BJ (cell line): ENCODE measurements at regions not wholly inside any gene's neighbourhood (a gene's known extent, or its start where the extent isn't known, plus 50 kb on each side); places are given as distances from the start of the nearest gene placed in this dataset.
"Not testable (repeated sequence)": the region's sequence is repeated elsewhere in the genome, so short reads cannot be mapped to it uniquely, and the experiment has no call there.

Experiments used
- CTCF ChIA-PET: fragments of 350-600 bp; formaldehyde crosslinking; extraction: SDS; loops from one replicate; lab custom pipeline; 2021; ENCODE audit warnings: antibody characterized with exemption, inconsistent platforms; lab: Yijun Ruan, JAX
- POLR2A ChIA-PET: fragments of 300-600 bp; sonication (Branson Sonifier 250); formaldehyde crosslinking; extraction: SDS; loops from one replicate; lab custom pipeline; 2021; ENCODE audit warnings: antibody characterized with exemption; lab: Charles Lee
- DNase-seq: peaks from one replicate; pipeline ENCODE4 v3.0.0-alpha.2; 2011; ENCODE audit warnings: low read depth
- H3K27me3 ChIP-seq: 2 replicates; pipeline ENCODE4 v1.6.0; 2011; ENCODE audit warnings: low read length; ENCODE audit not compliant: control insufficient read depth, insufficient read depth
- H3K36me3 ChIP-seq: 2 replicates; pipeline ENCODE4 v1.5.1; 2011; ENCODE audit warnings: low read length; ENCODE audit not compliant: control insufficient read depth, insufficient read depth
- H3K4me3 ChIP-seq: 2 replicates; pipeline ENCODE4 v1.5.1; 2011; ENCODE audit warnings: low read depth, mild to moderate bottlenecking, control low read depth, low read length
- TF ChIP-seq, protein P1 (sequence below): IDR thresholded peaks from 2 replicates; pipeline ENCODE4 v1.5.1; 2011; ENCODE audit warnings: low read depth, mild to moderate bottlenecking, control low read depth, inconsistent platforms, low read length, moderate library complexity; ENCODE audit not compliant: insufficient read depth

- Histone ChIP-seq H3K27me3 (no peaks in the 10 kb centered on the region), H3K4me3 (no peak overlapping the region), H3K36me3 (no peaks in the 10 kb centered on the region)
- CTCF ChIA-PET, result no interaction called here
- POLR2A ChIA-PET, result no interaction called here
- TF ChIP-seq, protein P1, sequence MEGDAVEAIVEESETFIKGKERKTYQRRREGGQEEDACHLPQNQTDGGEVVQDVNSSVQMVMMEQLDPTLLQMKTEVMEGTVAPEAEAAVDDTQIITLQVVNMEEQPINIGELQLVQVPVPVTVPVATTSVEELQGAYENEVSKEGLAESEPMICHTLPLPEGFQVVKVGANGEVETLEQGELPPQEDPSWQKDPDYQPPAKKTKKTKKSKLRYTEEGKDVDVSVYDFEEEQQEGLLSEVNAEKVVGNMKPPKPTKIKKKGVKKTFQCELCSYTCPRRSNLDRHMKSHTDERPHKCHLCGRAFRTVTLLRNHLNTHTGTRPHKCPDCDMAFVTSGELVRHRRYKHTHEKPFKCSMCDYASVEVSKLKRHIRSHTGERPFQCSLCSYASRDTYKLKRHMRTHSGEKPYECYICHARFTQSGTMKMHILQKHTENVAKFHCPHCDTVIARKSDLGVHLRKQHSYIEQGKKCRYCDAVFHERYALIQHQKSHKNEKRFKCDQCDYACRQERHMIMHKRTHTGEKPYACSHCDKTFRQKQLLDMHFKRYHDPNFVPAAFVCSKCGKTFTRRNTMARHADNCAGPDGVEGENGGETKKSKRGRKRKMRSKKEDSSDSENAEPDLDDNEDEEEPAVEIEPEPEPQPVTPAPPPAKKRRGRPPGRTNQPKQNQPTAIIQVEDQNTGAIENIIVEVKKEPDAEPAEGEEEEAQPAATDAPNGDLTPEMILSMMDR, result no peak
- DNase-seq, result no peak
Observed at GRCh38 chr7:156505876-156506275, 134.7 kb upstream of the RNF32 start.

- Histone ChIP-seq H3K4me3 (no peak overlapping the region), H3K27me3 (no peaks in the 10 kb centered on the region), H3K36me3 (no peaks in the 10 kb centered on the region)
- CTCF ChIA-PET, result no interaction called here
- DNase-seq, result no peak
- TF ChIP-seq, protein P1, result no peak
- POLR2A ChIA-PET, result no interaction called here
Observed at GRCh38 chr7:156504687-156505545, 135.7 kb upstream of the RNF32 start.

DNA sequence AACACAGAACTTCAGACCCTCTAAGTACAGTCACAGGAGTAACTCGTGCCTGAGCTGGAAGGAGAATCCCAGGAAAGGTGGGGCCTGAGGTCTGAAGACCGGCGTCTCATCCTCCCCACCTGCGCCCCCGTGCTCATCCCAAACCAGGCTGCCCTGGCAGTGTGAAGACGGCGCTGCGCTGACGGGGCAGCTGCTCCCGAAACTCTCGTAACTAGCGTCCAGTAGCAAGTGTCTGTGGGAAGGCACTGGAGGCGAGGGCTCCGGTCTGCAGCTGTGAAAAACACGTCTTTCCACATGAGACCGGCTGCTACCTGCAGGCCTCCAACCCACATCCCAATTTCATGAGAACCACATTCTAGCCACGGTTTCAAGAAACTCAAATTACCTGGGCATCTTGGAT is 136.6 kb upstream of the RNF32 start:
- no peaks in the 10 kb centered on the region for H3K27me3 ChIP-seq
- ChIA-PET CTCF (no interaction called here), POLR2A (no interaction called here)
- H3K4me3 ChIP-seq, result no peak overlapping the region
- H3K36me3 ChIP-seq, result no peaks in the 10 kb centered on the region
- TF ChIP-seq, protein P1, result no peak
- no peak for DNase-seq

DNA sequence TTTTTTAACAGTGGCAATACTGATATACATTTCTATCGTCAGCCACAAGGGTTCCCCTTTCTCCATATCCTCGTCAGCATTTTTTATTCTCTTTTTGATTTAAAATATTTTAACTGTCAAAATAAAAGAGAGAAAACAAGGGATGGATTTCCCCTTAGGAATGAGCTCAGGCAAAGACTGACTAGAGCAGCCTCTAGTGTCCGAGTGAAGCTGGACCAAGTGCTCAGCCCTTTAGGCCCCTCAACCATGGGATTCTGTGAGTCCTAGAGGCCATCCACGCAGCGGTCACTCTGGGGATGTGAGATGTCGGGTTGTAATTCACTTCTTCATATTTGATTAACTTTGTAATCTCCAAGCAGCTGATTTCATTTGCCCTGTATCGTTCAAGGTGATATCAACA is 137.4 kb upstream of the RNF32 start:
- H3K27me3 ChIP-seq, result no peaks in the 10 kb centered on the region
- TF ChIP-seq, protein P1, result no peak
- no peaks in the 10 kb centered on the region for H3K36me3 ChIP-seq
- POLR2A ChIA-PET, result no interaction called here
- DNase-seq, result no peak
- CTCF ChIA-PET, result no interaction called here
- no peak overlapping the region for H3K4me3 ChIP-seq

GRCh38 chr7:156501815-156502214 is 138.8 kb upstream of the RNF32 start:
- DNase-seq, H3K36me3 ChIP-seq, H3K4me3 ChIP-seq, CTCF ChIA-PET, H3K27me3 ChIP-seq, POLR2A ChIA-PET: not testable (repeated sequence)
